Upper lobe of left lung (tissue), 4 donors: ENCODE measurements at regions not wholly inside any gene's neighbourhood (a gene's known extent, or its start where the extent isn't known, plus 50 kb on each side); places are given as distances from the start of the nearest gene placed in this dataset.

Experiments
- CTCF ChIP-seq, 6 experiments: fragments of 450-650 bp in 4 of 6; fragments of 200-600 bp in 2 of 6; sonication (generic) in 2 of 6; IDR thresholded peaks; one replicate each; pipeline ENCODE4 v1.5.1; 2016 to 2019; ENCODE audit warnings: antibody characterized with exemption in 6 of 6
- POLR2AphosphoS5 ChIP-seq, 2 donors: sonication (generic); formaldehyde crosslinking; IDR thresholded peaks; one replicate each; pipeline ENCODE4 v1.5.1; 2017; ENCODE audit warnings: antibody characterized with exemption in 2 of 2

GRCh38 chr2:57554348-57554747 lies 492.3 kb upstream of the VRK2 start:
- TF ChIP-seq CTCF (IDR thresholded peaks at IDR 0.05), result no peak
- TF ChIP-seq POLR2AphosphoS5 (IDR thresholded peaks at IDR 0.05), result no peak
